Activated CD8-positive, alpha-beta memory T cell treated with anti-CD3 and anti-CD28 coated beads for 1 hour (primary cell): ENCODE measurements at regions not wholly inside any gene's neighbourhood (a gene's known extent, or its start where the extent isn't known, plus 50 kb on each side); places are given as distances from the start of the nearest gene placed in this dataset.
A peak's percentile ranks its signal among the peaks of the same experiment; 100 is the strongest.
"Not testable (repeated sequence)": the region's sequence is repeated elsewhere in the genome, so short reads cannot be mapped to it uniquely, and the experiment has no call there.

Experiments
- DNase-seq, 2 donors: peaks; one replicate each; pipeline ENCODE4 v3.0.0-alpha.2; 2020; ENCODE audit warnings: low read depth in 1 of 2; ENCODE audit errors: extremely low read depth in 1 of 2

DNA sequence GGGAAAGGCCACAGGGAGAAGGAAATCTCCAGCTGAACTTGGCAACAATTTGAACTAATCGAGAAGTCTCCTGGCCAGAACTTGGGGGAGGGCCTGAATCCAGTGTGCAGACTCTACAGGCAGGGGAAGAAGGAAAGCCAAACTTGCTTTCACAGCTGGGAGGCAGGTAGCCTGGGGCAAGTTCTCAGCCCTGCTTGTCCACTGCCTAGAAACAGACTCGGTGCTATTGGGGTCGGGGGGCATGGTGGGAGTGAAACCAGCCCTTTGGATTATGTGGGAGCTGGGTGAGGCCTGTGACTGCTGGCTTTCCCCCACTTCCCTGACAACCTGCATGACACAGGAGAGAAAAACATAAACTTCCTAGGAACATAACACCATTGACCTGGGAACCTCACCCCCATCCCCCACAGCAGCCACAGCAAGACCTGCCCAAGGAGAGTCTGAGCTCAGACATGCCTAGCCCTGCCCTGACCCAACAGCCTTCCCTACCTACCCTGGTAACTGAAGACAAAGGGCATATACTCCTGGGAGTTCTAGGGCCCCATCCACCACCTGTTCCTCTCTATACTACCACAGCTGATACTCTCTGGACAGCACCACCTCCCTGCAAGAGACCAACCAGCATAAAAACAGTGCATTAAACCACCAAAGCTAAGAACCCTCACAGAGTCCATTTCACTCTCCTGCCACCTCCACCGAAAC lies 103.7 kb upstream of the MNS1 start:
- no peak for DNase-seq

DNA sequence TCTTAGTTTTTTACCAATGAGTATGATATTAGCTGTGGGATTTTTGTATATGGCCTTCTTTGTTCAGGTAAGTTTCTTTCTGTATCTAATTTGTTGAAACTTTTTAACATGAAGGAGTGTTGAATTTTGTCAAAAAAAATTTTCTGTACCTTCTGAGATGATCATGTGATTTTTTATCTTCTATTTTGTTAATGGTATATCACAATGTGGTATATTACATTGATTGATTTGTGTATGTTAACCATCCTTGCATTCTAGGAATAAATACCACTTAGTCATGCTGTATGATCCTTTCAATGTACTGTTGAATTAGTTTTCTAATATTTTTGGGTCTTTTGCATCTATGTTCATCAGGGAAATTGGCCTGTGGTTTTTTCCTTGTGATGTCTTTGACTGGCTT lies 92.5 kb upstream of the MNS1 start:
- no peak for DNase-seq

DNA sequence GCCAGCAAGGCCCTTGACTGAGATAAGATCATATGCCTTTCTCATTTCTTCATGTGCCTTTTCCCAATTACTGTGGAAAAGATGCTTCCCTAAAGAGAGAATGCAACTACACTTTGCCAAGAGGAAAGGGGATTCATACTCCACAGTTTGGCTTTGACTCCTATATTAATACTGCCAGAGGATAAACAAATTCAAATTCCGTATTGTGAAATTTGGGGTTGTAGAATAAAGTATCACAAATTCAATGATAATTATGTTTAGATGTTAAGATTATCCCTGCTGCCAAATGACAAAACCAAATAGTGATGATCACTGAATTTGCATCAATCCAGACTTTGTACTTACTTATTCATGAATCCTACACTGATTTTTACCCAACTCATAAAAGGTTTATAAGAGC lies 88.5 kb upstream of the MNS1 start:
- DNase-seq: no peak

DNA sequence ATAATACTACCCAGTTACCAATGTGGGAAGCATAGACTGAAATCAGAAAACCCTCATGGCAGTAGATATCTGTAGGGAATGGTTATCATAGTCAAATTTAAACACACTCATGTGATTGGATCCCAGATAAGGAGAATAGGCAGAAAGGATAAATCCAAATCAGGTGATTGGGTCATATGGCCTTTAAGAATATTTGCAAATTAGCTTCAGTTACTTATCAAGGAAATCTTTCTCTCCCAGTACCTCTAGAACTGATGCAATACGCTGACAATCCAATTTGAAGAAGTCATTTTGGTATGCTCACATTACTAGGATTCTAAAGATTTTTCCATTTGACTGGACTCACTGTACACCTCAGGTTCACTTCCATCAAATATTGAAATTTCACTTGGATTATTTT lies 87.7 kb upstream of the MNS1 start:
- no peak for DNase-seq

DNA sequence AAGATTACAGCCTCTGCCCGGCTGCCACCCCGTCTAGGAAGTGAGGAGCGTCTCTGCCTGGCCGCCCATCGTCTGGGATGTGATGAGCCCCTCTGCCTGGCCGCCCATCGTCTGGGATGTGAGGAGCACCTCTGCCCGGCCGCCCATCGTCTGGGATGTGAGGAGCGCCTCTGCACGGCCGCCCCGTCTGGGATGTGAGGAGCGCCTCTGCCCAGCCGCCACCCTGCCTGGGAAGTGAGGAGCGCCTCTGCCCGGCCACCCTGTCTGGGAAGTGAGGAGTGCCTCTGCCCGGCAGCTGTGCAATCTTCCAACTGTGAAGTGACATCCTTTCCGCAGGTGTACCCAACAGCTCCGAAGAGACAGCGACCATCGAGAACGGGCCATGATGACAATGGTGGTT lies 75.6 kb upstream of the MNS1 start:
- DNase-seq: not testable (repeated sequence)

DNA sequence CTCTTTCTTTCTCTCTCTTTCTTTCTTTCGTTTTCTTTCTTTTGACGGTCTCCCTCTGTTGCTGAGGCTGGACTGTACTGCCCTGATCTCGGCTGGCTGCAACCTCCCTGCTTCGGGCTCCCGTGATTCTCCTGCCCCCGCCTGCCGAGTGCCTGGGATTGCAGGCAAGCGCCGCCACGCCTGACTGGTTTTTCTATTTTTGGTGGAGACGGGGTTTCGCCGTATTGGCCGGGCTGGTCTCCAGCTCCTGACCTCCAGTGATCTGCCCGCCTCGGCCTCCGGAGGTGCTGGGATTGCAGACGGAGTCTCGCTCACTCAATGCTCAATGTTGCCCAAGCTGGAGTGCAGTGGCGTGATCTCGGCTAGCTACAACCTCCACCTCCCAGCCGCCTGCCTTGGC lies 75.2 kb upstream of the MNS1 start:
- DNase-seq: not testable (repeated sequence)

DNA sequence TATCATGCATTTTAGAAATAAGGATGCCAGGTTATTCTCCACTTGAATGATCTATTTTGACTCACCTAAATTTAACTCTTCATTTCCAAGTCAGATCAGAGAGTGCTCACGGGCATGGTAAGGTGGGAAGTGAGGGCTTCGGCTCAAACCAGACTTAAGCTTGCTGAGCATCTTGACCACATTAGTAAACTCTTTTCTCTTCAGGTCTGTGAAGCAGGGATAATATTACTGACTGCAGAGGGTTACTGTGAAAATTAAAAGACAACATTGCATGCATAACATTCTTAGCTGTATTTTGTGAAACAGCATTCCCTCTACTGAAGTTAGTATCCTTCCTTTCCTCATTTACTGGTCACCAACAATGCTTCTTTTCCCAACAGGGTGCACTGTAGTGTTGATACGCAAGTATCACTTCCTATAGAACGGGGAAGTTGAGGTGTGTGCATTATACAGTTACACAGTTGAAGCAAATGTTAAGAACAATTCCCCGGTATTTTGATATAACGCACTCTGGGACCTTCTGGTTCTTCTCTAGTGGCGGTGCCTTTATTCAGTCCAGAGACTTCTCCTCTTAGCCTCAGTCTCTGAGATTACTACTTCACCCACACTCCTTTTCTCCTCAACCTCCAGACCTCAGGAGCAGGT lies 74.1 kb upstream of the MNS1 start:
- no peak for DNase-seq

DNA sequence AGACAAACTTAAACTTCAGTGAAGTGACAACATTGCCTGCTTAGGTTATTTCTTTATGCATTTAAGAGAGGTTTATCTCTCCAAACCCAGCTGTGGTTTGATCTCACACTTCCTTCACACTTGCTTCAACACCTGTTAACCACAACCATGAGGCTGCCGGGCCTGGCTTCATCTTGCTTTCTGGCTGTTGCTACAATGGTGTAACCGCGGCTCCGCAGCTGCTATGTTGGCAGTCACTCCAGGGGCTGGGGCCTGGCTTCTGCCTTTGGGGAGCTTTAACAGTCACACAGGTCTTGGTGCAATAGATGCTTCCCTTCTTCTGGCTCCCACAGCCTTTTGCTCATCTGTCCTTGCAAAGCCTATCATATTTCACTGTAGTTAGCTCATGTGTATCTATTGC lies 72.9 kb upstream of the MNS1 start:
- DNase-seq: peak; percentile 1 to 4

DNA sequence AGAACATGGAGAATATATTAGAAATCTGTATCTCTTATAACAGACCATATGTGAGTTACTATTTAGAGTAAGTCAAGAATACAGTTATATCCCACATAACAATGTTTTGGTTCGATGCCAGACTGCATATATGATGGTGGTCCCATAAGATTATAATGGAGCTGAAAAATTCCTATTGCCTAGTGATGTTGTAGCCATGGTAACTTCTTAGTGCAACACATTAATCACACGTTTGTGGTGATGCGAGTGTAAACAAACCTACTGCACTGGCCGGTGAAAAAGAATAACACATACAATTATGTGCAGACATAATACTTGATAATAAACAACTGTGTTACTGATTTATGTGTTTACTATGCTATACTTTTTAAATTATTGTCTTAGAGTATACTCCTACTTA lies 69.8 kb upstream of the MNS1 start:
- no peak for DNase-seq

DNA sequence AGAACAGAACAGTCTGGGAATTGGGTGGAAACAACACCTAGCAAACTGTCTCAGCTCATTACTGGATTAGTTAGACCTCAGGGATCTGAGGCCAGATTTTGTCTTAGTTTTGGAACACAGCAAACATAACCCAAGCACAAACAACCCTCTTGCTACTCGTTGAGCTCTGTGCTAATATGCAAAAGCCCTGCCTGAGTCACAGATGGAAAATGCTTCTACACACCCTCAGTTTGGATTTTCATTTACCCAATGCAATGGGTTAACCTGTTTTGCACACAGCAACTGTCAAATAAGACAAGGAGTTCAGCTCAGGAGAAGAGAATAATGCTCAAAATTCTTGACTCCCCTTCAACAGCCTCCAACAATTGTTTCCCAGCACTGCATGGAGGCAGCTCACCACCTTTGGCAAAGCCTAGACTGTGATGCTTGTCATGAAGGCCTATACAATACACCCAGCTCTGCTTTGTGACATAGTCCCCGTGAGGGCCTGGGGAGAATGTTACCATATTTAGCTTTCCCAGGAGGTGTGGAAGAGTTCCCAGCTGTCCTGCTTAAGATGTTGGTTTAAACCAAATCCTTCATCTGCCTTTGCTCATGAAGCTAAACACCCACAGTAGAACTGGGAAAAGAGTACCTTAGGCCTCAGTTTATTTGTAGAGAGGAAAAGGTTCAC lies 68.9 kb upstream of the MNS1 start:
- no peak for DNase-seq

DNA sequence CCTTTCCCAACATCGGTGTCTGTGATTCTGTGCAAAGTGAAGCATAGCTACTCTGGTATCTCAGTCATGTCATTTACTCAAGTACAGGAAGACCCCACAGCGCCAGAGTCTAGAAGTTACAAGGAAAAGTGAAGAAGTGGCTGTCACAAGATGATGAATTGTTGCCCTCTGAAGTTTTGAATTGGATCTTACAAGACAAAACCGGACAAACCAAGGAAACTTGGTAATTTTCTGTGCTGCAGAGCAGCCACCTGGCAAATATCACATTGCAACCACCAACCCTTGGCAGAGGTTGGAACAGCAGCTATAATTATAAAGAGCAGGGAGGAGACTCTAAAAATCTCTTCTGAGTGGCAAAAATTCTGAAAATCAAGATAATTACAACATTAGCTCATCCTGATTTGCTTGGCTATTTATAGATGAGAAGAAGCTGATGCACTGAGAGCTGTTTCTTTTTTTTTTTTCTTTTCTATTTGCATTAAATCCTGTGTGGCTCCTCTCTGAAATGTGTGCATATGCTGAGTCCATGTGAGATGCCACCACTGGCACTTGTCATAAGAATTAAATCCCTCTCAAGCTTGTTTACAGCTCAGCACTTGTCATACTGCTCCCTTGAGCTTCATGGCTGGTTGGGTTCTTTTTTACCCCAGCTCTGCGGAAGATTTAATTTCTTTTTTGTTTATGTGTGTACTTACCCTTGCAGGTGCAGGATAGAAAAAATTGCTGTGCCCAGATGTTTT lies 68.0 kb upstream of the MNS1 start:
- no peak for DNase-seq

DNA sequence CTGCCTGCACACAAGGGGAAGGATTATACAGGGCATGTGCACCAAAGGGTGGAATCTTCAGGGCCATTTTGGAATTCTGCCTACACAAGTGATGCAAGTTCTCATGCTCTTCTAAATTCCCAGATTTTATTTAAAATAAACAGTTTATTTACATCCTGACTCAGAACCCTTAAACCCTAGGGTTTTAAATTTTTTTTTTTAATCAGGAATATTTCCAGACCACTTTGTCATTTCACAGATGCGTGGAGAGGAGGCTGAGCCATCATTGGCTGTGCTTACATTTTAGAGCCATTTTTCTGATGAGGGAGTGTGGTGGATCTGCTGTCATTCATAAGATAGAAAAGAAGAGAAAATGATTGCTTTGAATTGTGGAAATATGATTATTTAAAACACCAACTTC lies 65.2 kb upstream of the MNS1 start:
- no peak for DNase-seq

DNA sequence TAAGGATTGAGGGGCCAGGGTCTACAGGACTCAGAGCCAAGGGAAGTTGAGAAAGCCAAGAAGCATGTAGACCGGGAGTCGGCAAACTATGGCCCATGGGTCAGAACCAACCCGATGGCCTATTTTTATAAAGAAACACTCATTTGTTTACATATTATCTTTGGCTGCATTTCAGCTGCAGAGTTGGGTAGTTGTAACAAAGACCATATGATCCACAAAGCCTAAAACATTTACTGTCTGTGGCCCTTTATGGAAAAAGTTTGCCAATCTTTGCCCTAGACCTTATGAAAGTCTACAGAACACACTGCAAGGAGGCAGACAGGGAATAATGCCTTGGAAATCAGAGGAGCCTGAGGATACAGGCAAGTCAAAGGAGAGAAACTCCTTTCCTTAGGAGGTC lies 63.2 kb upstream of the MNS1 start:
- no peak for DNase-seq

DNA sequence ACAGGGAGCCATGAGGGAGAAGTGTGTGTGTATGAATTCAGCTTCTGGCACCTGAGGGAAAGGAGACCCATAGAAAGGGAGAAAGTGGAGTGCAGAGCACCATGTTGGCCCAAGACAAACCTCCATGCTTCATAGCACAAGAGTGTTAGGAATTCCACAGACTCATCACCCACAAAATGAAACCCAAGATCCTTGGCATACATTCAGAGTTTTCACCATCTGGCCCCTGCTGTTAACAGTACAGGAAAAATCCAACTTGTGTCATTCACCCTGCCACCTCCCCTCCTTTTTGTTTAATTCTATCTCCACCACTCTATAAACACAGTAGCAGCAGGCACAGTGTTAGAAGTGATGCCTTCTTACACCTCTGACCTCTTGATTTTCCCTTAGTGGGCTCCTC lies 60.0 kb upstream of the MNS1 start:
- no peak for DNase-seq

DNA sequence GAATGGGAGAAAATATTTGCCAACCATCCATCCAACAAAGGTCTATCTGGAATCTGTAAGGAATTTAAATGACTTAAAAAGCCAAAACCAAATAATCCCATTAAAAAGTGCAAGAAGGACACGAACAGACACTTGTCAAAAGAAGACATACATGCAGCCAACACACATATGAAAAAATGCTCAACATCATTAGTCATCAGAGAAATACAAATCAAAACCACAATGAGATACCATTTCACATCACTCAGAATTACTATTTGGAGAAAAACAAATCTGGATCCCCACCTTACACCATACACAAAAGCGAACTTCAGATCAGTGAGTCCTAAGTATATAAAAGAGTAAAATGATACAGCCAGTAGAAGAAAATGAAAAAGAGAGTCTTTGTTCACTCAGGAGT lies 58.6 kb upstream of the MNS1 start:
- no peak for DNase-seq

DNA sequence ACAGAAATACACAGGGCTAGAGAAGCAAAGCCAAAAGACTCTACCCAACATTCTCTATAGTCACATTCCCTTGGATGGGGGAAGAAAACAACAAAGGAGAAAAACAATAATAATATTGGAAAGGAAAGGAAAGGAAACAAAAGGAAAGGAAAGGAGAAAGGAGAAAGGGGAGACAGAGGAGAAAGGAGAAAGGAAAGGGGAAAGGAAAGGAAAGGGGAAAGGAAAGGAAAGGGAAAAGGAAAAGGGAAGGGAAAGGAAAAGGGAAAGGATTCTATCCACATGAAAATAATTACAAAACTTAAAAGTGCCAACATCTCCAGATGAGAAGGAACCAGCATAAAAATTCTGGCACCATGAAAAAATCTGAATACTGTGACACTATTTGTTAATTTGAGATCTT lies 54.1 kb upstream of the MNS1 start:
- no peak for DNase-seq
